HFF-Myc (cell line): ENCODE measurements at regions not wholly inside any gene's neighbourhood (a gene's known extent, or its start where the extent isn't known, plus 50 kb on each side); places are given as distances from the start of the nearest gene placed in this dataset.

ENCODE experiments used
- DNase-seq: peaks from one replicate; pipeline ENCODE4 v3.0.0-alpha.2; 2011; ENCODE audit warnings: low read depth; ENCODE audit errors: extremely low read depth
- H3K4me3 ChIP-seq: replicated peaks from 2 replicates; pipeline ENCODE4 v1.5.1; 2011; ENCODE audit warnings: low read depth, mild to moderate bottlenecking, control low read depth, low read length
- TF ChIP-seq, protein P1 (sequence below): IDR thresholded peaks from 2 replicates; pipeline ENCODE4 v1.5.1; 2012; ENCODE audit warnings: mild to moderate bottlenecking, low read depth, low read length, control low read depth; ENCODE audit errors: missing control alignments

DNA sequence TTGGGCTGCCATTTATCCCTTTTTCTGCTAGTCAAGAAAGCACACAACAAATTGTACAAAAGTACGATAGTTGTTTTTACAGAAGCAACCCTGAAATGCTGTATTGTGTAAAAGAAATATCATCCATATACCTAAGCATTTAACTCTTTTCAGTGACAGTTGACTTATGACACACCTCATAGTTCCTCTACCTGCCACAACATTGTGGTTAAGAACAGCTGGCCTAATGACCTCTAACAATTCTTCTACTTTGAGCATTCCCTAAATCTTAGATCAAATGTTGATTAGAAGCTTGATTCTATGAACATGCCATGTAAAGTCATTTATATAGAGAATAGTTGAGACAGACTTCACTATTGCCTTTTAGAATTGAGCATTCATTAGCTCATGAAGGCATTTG lies 165.9 kb upstream of the SETBP1 start:
- TF ChIP-seq, protein P1, sequence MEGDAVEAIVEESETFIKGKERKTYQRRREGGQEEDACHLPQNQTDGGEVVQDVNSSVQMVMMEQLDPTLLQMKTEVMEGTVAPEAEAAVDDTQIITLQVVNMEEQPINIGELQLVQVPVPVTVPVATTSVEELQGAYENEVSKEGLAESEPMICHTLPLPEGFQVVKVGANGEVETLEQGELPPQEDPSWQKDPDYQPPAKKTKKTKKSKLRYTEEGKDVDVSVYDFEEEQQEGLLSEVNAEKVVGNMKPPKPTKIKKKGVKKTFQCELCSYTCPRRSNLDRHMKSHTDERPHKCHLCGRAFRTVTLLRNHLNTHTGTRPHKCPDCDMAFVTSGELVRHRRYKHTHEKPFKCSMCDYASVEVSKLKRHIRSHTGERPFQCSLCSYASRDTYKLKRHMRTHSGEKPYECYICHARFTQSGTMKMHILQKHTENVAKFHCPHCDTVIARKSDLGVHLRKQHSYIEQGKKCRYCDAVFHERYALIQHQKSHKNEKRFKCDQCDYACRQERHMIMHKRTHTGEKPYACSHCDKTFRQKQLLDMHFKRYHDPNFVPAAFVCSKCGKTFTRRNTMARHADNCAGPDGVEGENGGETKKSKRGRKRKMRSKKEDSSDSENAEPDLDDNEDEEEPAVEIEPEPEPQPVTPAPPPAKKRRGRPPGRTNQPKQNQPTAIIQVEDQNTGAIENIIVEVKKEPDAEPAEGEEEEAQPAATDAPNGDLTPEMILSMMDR: no peak
- DNase-seq: no peak
- H3K4me3 ChIP-seq: no peak overlapping the region

DNA sequence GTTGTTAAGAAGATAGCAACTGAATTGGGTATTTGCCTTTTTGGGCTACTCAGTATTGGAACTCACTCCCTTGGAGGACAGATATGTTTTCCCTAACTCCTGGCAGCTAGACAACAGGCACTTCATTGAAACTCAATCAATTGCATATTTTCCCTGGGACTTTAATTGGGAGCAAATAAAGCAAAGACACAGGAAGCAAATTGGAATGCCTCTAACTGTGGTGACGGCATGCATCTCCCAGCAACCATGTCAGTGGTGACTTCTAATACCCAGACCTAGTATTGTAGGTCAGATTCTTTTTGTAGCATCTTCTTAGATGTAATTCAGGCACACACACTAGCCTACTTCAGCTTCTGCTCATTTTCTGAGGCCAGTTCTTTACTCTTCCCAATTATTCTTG lies 164.2 kb upstream of the SETBP1 start:
- no peak for DNase-seq
- H3K4me3 ChIP-seq: no peak overlapping the region
- TF ChIP-seq, protein P1: no peak

GRCh38 chr18:44517136-44517535 lies 163.6 kb upstream of the SETBP1 start:
- TF ChIP-seq, protein P1: no peak
- H3K4me3 ChIP-seq: no peak overlapping the region
- no peak for DNase-seq

DNA sequence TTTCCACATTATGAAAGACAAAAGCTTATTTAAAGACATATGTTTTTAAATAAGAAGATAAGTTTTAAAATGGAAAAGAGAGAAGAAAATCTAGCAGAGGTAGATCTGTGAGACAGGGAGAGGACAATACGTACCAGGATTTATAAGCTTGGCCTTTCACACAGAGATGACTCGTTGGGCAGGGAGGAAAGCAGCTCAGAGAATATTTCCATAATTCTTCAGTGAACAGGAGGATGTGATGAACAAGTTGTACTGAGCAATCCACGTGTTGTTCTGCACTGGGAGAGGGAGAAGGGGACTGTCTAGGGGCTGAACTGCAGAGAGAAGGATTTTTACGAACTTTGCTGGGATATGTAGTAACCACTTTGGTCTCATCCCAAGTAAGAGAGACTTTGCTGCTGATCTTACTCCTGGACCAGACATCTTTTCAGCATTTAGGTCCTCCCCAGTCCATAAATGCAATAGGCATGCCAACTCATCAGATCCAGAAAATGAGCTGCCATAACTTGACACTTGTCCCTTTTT lies 162.5 kb upstream of the SETBP1 start:
- DNase-seq: no peak
- TF ChIP-seq, protein P1: no peak
- H3K4me3 ChIP-seq: no peak overlapping the region

DNA sequence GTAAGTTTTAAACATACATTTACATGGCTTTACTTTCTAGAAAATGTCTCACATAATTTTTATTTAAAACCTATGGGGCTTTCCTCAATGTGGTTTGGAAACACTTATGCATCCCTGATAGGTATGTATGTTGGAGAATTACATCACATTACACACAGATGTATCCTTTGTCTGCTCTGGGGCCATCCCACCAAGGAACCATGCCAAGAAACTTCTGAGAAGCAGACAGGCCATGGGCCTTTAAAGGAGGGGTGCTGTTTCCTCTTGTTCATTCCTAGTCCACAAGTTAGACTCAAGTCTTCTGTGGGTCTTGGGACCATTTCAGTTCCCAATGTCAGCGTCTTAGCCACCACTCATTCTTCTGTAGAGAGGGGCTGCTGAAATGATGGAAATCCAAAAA lies 162.0 kb upstream of the SETBP1 start:
- DNase-seq: no peak
- TF ChIP-seq, protein P1: no peak
- no peak overlapping the region for H3K4me3 ChIP-seq

- TF ChIP-seq, protein P1: no peak
- no peak overlapping the region for H3K4me3 ChIP-seq
- DNase-seq: no peak
Observed at GRCh38 chr18:44520981-44521667, 159.6 kb upstream of the SETBP1 start.

DNA sequence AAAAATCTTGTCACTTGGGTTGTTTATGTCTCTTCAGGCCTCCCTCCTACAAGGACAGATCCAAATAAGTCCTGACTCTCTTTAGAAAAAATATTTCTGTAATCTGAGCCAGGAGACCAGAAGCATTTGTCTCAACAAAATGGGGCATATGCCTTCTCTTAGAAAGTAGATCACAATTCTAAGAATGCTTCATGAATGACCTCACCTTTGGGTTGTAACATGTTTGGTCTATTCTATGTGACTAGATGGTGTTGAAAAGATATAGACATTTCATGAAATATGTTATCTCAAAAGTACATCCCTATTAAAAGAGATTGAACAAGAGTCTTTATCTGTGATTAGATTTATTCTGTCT lies 159.0 kb upstream of the SETBP1 start:
- TF ChIP-seq, protein P1: no peak
- no peak overlapping the region for H3K4me3 ChIP-seq
- DNase-seq: no peak
